GM12875 (cell line): ENCODE measurements at regions not wholly inside any gene's neighbourhood (a gene's known extent, or its start where the extent isn't known, plus 50 kb on each side); places are given as distances from the start of the nearest gene placed in this dataset.
"Not testable (repeated sequence)": the region's sequence is repeated elsewhere in the genome, so short reads cannot be mapped to it uniquely, and the experiment has no call there.

Experiments used
- H3K4me3 ChIP-seq: one replicate; pipeline ENCODE4 v1.5.1; 2011; ENCODE audit warnings: low read depth, low read length, control low read depth
- TF ChIP-seq, protein P1 (sequence below): IDR thresholded peaks from 2 replicates; pipeline ENCODE4 v1.5.1; 2011; ENCODE audit warnings: low read depth, mild to moderate bottlenecking, control low read depth, inconsistent platforms, low read length, moderate library complexity, borderline replicate concordance; ENCODE audit not compliant: insufficient read depth

DNA sequence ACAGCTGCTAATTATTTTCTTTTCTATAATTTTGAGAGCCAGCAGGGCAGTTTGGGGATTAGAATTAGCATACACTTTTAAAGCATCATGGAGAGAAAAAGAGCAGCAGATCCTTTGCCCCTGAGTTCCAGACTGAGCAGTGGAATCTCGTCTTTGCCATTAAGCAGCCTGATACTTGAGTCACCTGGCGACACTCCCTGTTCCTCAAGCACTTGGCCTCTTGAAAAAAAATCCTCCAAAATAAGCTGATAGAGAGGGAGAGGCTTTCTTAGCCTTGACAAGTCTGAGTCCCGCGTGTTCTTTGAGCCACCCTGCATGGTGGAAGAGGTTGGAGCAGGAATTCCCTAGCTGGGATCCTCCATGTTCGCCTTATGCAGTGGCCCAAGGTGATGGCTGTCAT is 398.3 kb downstream of the IRX2 start:
- TF ChIP-seq, protein P1, sequence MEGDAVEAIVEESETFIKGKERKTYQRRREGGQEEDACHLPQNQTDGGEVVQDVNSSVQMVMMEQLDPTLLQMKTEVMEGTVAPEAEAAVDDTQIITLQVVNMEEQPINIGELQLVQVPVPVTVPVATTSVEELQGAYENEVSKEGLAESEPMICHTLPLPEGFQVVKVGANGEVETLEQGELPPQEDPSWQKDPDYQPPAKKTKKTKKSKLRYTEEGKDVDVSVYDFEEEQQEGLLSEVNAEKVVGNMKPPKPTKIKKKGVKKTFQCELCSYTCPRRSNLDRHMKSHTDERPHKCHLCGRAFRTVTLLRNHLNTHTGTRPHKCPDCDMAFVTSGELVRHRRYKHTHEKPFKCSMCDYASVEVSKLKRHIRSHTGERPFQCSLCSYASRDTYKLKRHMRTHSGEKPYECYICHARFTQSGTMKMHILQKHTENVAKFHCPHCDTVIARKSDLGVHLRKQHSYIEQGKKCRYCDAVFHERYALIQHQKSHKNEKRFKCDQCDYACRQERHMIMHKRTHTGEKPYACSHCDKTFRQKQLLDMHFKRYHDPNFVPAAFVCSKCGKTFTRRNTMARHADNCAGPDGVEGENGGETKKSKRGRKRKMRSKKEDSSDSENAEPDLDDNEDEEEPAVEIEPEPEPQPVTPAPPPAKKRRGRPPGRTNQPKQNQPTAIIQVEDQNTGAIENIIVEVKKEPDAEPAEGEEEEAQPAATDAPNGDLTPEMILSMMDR, result no peak
- no peak overlapping the region for H3K4me3 ChIP-seq

DNA sequence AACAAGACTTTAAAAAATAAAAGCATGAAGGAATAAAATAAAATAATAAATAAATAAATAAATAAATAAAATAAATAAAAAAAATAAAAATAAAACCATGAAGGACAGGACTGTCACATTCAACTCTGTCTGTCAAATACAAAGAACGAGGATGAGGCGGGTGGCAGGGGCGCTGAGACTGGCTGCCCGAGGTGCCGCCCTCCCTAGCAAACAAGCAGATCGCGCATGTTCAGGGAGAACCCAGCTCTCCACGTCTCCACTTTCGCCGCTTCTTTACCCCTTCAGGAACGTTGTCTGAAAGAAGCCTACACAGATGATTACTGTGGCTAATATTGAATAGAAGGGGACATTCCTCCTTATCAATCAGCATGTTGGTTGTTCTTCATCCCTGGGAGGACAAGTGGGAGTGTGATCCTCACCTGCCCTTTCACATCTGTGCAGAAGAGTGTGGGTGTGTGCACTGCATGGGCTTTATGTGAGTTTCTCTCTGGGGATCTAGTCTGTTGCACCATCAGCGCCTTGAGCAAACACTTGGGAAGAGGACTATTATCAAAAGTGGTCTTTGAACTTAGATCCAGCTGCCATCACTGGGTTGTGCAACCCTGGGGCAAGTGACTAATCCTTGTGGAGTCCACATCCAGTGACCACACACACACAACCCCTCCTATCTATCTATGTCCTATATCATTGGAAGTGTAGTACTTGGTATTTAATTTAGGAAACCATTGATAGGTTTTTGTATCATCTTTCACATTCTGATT is 399.2 kb downstream of the IRX2 start:
- TF ChIP-seq, protein P1, result no peak

GRCh38 chr5:2349768-2350167 is 401.7 kb downstream of the IRX2 start:
- H3K4me3 ChIP-seq, result not testable (repeated sequence)

More for the DNA sequence above, 399.2 kb downstream of the IRX2 start:
- H3K4me3 ChIP-seq, result no peak overlapping the region

DNA sequence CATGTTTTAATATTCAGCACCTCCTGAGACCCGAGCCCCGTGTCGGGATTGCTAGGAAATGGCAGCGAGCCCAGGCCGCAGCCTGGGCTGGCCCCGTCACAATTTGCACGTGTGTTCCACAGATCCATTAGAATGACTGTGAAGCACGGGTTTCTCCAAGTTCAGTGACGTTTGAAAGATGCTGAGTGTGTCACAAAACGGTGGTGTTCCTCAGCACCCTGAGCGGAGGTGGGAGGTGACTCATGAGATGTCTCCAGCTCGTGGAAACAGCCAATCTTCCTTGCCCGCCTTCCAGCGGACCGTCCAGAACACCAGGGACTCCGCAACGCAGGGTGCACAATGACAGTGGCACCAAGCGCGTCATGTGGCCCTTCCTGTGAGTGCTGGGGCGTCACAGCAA is 412.8 kb downstream of the IRX2 start:
- no peak overlapping the region for H3K4me3 ChIP-seq
- TF ChIP-seq, protein P1, result no peak

GRCh38 chr5:2335733-2336515 is 415.6 kb downstream of the IRX2 start:
- H3K4me3 ChIP-seq, result no peak overlapping the region
- TF ChIP-seq, protein P1, result no peak

DNA sequence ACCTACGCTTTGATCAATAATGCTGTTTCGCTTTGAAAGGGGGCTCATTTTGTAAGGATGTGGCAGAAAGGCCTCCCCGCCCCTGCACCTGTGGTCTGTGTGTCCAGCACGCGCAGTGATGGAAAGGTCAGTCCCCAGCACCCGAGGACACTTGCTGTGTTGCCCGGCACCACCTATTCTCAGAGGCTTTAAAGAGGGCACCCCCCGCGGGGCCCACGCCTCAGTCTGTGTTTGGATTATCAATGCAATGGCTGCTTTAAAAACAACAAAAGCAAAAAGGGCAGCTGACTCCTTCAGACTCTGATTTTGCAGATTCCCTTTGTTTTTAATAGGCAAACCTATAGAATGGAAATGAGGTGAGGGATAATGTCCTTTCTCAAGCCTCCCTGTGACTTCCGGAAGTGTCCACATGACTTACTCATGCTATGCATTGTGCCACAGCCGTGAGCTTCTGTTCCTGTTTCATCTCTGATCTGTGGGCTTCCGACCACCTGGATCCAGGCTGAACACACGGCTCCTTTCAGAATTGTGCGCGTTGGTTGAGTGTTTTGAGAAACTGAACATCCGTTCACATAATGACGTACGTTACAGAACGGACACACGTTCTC is 416.2 kb downstream of the IRX2 start:
- TF ChIP-seq, protein P1, result no peak
- no peak overlapping the region for H3K4me3 ChIP-seq

- H3K4me3 ChIP-seq, result no peak overlapping the region
- TF ChIP-seq, protein P1, result no peak
Observed at GRCh38 chr5:2334719-2335118, 416.8 kb downstream of the IRX2 start.
